HG03378 (cell line): ENCODE measurements at regions not wholly inside any gene's neighbourhood (a gene's known extent, or its start where the extent isn't known, plus 50 kb on each side); places are given as distances from the start of the nearest gene placed in this dataset.

Experiments
- ATAC-seq: cut with Tn5 transposase; IDR thresholded peaks from one replicate; pipeline ENCODE4 v1.9.1; 2021; ENCODE audit warnings: mild to moderate bottlenecking, moderate library complexity; ENCODE audit not compliant: unreplicated experiment

GRCh38 chr15:62532367-62532766 is 367.3 kb upstream of the C2CD4B start:
- no peak for ATAC-seq

GRCh38 chr15:62533687-62534086 is 368.6 kb upstream of the C2CD4B start:
- no peak for ATAC-seq

DNA sequence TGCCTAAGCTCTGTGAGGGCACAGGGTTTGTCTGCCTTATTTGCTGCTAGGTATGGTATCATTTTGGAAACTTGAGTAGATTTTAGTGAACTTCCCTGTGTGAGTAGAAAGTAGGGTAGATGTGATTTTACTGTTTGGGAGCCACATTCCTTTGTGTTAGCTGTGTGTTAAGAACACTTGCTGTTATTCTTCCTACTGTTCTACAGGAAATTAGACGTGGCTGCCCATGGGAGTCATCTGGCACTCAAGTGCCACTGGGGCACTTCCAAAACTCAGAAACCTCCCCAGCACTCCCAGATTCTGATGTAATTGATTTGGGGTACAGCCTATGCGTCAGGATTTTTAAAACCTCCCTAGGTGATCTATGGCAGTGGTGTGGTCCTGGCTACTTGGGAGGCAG is 369.9 kb upstream of the C2CD4B start:
- no peak for ATAC-seq

GRCh38 chr15:62539236-62539635 is 374.2 kb upstream of the C2CD4B start:
- no peak for ATAC-seq

- no peak for ATAC-seq
Observed at GRCh38 chr15:62541250-62541649, 376.2 kb upstream of the C2CD4B start.

DNA sequence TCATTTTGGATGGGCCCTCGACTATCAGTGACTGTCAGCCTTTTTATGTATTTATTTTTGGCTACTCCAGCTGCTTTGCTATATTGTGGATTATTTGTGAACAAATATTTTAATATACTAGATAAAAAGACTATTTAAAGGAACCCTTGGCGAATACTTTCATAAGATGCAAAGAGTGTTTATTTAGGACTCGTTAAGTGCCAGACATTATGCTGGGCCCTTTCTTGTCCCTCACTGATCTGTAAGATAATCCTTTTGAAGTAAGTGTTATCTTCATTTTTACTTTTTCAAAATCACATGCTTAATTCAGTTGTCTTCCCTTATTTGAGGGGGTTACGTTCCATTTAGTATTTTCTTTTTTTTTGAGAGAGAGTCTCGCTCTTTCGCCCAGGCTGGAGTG is 376.8 kb upstream of the C2CD4B start:
- ATAC-seq, result no peak

- ATAC-seq, result no peak
Observed at GRCh38 chr15:62544446-62544845, 379.4 kb upstream of the C2CD4B start.

- no peak for ATAC-seq
Observed at GRCh38 chr15:62545467-62546227, 380.6 kb upstream of the C2CD4B start.

- ATAC-seq, result no peak
Observed at GRCh38 chr15:62546628-62547027, 381.5 kb upstream of the C2CD4B start.

GRCh38 chr15:62547584-62547983 is 382.5 kb upstream of the C2CD4B start:
- no peak for ATAC-seq

GRCh38 chr15:62549345-62549970 is 384.4 kb upstream of the C2CD4B start:
- no peak for ATAC-seq

DNA sequence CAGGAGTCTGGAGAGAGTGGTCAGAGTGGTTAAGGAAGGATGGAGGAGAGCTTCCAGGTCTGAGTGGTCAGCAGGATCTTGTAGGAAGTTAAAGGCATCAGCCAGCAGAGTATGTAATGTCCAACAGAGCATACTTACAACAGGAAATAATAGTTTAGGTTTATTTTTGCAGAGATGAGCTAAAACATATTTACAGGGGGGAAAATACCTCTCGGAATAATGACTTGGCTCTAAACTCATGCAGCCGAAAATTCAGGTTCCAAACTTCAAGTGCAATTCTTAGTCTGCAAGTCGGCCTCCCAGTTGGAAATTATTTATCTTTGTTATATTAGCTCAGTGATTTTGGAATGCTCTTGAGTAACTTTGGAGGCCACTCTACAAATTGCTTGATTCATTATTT is 385.0 kb upstream of the C2CD4B start:
- no peak for ATAC-seq

DNA sequence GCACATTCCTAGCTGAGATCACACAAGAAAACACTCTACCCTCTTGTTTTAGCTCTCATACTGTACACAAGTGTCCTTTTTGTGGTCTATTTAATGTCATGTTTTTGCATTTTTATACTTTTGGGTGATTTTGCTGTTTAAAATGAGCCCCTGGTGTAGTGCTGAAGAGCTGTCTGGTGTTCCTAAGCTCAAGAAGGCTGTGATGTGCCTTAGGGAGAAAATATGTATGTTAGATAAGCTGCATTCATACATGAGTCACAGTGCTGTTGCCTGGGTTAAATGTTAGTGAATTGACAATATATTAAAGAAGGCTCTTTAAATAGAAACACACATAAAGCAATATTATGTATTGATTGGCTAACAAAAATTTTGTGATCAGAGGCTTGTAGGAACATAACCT is 387.4 kb upstream of the C2CD4B start:
- ATAC-seq, result no peak

GRCh38 chr15:62553911-62554563 is 389.0 kb upstream of the C2CD4B start:
- ATAC-seq, result no peak

DNA sequence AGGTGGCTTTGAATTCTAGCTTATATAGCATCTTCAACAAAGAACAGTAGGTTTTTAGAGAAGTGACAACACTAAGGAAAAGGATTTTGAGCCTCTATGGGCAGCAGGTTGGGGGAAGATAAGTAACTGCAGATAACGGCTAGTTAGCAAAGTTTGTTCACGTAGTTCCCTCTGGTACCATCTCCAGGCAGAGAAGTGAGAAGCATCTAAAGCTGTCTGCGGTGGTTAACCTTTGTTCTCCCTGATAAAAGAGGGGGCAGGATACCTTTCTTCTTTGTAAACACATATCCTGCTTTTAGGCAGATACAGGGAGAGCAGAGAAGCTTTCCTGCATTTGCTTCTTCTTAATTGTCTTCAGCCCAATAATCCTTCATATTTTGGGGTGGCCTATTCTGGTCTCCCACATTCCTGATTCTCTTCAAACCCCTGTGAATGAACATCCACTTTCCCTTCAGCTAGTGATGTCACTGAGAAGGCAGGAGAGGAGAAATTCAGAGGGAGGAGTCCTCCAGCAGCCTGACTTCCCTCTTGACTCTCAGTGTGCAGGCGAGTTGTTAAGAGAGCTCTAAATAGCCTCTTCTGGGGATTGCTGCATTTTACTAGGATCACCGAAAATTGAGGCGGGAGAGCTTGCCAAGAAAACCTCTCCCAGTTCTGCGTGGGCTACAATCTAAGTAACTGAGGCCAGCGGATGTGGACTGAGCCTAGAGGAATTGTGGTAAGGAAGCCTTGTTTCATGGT is 393.7 kb upstream of the C2CD4B start:
- ATAC-seq, result no peak

DNA sequence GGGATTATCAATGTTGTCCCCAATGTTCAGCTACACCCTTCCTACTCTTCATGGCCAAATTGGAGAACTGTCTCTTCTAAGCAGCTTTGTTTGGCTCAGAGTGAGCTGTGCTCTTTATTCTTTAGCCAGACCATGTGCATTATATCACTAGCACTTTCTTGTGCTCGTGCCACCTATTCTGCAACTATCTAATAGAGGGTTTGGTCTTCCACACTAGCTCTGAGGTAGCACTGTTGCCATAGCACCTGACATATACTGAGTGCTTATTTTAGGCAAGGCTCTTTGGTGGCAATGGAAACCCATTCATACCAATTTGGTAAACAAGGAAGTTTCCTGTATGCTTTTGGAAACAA is 394.3 kb upstream of the C2CD4B start:
- no peak for ATAC-seq

DNA sequence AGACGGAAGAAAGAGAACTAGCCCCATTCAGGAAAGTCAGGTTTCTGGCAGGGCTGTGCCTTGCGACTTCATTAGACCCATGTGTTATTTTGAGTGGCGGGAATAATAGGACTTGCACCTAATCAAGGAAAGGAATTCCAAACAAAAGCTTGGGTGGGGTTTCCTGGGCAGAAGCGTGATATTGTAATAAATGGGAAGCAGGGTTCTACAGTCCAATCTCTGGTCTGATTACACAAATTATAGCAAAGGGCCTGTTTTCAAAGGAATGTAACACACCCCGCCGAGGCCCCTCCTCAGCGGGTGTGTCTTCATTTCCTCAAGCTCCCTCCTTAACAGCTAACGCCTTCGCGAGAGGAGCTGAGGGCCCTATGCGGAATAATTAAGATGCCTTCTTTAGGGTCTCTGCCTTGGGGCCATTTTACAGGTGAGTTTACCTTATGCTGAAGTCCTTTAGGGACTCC is 396.0 kb upstream of the C2CD4B start:
- no peak for ATAC-seq

GRCh38 chr15:62561571-62561970 is 396.5 kb upstream of the C2CD4B start:
- no peak for ATAC-seq

GRCh38 chr15:62564886-62565633 is 400.0 kb upstream of the C2CD4B start:
- ATAC-seq, result no peak

GRCh38 chr15:62565634-62566026 is 400.5 kb upstream of the C2CD4B start:
- no peak for ATAC-seq

- no peak for ATAC-seq
Observed at GRCh38 chr15:62566248-62566647, 401.2 kb upstream of the C2CD4B start.
